Gastroesophageal sphincter (tissue), 3 donors: ENCODE measurements at regions not wholly inside any gene's neighbourhood (a gene's known extent, or its start where the extent isn't known, plus 50 kb on each side); places are given as distances from the start of the nearest gene placed in this dataset.

Experiments used
- CTCF ChIP-seq, 4 experiments: fragments of 200-600 bp in 2 of 4; fragments of 450-650 bp in 2 of 4; sonication (generic) in 1 of 4; IDR thresholded peaks; one replicate each; pipeline ENCODE4 v1.5.1; 2017 to 2019; ENCODE audit warnings: antibody characterized with exemption in 4 of 4, mild to moderate bottlenecking in 2 of 4, moderate library complexity in 2 of 4
- POLR2A ChIP-seq, 2 donors: fragments of 450-650 bp; IDR thresholded peaks; one replicate each; pipeline ENCODE4 v1.6.1; 2017; ENCODE audit warnings: antibody characterized with exemption in 2 of 2, mild to moderate bottlenecking in 2 of 2, moderate library complexity in 1 of 2

GRCh38 chrX:22800806-22801205 is 199.0 kb upstream of the DDX53 start:
- TF ChIP-seq POLR2A (IDR thresholded peaks at IDR 0.05), result no peak
- TF ChIP-seq CTCF (IDR thresholded peaks at IDR 0.05), result no peak
